ENCODE measurements at regions not wholly inside any gene's neighbourhood (a gene's known extent, or its start where the extent isn't known, plus 50 kb on each side); places are given as distances from the start of the nearest gene placed in this dataset.

DNA sequence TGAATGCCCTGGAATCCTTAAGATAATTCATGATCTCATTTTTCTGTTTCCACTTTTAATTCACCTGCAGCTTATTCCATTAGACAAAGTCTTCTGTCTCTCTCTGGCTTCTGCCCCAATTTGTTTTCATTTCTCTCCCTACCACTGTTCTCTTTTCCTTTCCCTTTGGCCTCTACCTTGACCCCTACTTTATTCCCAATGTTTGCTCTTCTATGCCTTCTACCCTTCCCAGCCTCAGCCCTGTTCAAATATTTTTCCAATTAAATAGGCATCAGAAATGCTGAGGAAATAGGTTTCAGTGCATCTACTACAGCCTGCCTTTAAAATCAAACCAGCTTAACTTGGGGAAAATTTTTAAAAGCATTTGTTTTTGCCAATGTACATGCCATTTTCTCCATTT, 443.7 kb upstream of the CWC22 start:
- Mint-ChIP-seq H3K4me1 (ENCODE audit: low read depth, unreplicated experiment) (no peaks in the 10 kb centered on the region), H3K36me3 (ENCODE audit: low read depth, unreplicated experiment) (no peaks in the 10 kb centered on the region), H3K27ac (ENCODE audit: unreplicated experiment) (no peak overlapping the region), H3K9me3 (ENCODE audit: unreplicated experiment) (no peaks in the 10 kb centered on the region), H3K4me3 (ENCODE audit: unreplicated experiment) (no peak overlapping the region), H3K27me3 (ENCODE audit: low read depth, unreplicated experiment) (no peaks in the 10 kb centered on the region)
- Histone ChIP-seq H3K9ac (ENCODE audit: low read length) (no peak overlapping the region), H3K36me3 (ENCODE audit: insufficient read depth, low read length) (no peaks in the 10 kb centered on the region), H3K27ac (ENCODE audit: low read depth, low read length) (no peak overlapping the region), H3K4me3 (ENCODE audit: insufficient read depth, low read depth, low read length) (no peak overlapping the region), H3K4me1 (ENCODE audit: insufficient read depth, low read length) (no peaks in the 10 kb centered on the region), H3K4me2 (ENCODE audit: low read length) (no peak overlapping the region), H4K20me1 (ENCODE audit: insufficient read depth, low read length) (no peaks in the 10 kb centered on the region), H2AFZ (ENCODE audit: low read depth, low read length) (no peak overlapping the region), H3K9me3 (ENCODE audit: insufficient read depth, low read depth, low read length) (no peaks in the 10 kb centered on the region), H3K27me3 (ENCODE audit: insufficient read depth, low read length) (no peaks in the 10 kb centered on the region), H3K79me2 (ENCODE audit: insufficient read depth, low read length) (no peaks in the 10 kb centered on the region)
- DNase-seq (ENCODE audit: low read depth) (no peak), FAIRE-seq (no peak)
- TF ChIP-seq, protein P1, sequence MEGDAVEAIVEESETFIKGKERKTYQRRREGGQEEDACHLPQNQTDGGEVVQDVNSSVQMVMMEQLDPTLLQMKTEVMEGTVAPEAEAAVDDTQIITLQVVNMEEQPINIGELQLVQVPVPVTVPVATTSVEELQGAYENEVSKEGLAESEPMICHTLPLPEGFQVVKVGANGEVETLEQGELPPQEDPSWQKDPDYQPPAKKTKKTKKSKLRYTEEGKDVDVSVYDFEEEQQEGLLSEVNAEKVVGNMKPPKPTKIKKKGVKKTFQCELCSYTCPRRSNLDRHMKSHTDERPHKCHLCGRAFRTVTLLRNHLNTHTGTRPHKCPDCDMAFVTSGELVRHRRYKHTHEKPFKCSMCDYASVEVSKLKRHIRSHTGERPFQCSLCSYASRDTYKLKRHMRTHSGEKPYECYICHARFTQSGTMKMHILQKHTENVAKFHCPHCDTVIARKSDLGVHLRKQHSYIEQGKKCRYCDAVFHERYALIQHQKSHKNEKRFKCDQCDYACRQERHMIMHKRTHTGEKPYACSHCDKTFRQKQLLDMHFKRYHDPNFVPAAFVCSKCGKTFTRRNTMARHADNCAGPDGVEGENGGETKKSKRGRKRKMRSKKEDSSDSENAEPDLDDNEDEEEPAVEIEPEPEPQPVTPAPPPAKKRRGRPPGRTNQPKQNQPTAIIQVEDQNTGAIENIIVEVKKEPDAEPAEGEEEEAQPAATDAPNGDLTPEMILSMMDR (IDR thresholded peaks at IDR 0.05; ENCODE audit: insufficient read depth, low read depth, low read length), result no peak
- no peak for TF ChIP-seq EZH2 (IDR thresholded peaks at IDR 0.05; ENCODE audit: insufficient read depth, low read length)

DNA sequence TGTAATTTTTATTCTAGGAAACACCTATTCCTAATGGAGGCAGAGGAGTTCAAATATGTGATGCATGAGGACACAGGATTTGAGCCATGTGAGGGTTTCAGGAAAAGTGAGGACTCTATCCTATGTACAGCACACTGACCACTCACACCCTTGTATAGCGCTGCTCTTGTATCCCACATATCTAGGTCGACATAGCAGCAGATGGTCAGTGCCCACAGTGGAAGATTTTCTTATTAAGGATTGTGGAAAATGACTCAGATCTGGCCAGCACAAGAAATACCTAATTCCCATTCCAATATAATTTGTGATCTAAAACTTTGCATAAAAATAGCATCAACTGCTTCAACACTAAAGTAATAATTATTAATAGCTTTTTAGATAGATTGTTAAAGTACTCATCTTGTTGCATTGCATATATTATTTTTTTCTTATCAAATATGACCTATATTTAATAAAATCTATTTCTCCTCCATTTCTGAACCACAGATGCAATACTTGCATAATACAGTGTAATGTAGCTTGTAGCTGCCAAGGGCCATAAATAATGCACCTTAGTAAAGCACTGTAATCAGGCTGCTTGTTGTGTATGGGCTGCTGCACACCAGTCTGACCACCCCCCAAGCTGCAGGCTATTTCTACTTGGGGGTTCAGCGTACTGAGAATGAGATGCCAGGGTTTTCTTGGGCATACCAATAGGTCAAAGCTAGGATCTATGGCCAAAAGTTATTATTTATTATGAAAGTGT, 442.2 kb upstream of the CWC22 start:
- peak; percentile 3 for DNase-seq (ENCODE audit: low read depth)
- Histone ChIP-seq H4K20me1 (ENCODE audit: insufficient read depth, low read length) (no peaks in the 10 kb centered on the region), H3K4me2 (ENCODE audit: low read length) (no peak overlapping the region), H2AFZ (ENCODE audit: low read depth, low read length) (no peak overlapping the region), H3K79me2 (ENCODE audit: insufficient read depth, low read length) (no peaks in the 10 kb centered on the region), H3K9ac (ENCODE audit: low read length) (no peak overlapping the region), H3K27ac (ENCODE audit: low read depth, low read length) (no peak overlapping the region), H3K27me3 (ENCODE audit: insufficient read depth, low read length) (no peaks in the 10 kb centered on the region), H3K9me3 (ENCODE audit: insufficient read depth, low read depth, low read length) (no peaks in the 10 kb centered on the region), H3K4me3 (ENCODE audit: insufficient read depth, low read depth, low read length) (no peak overlapping the region), H3K36me3 (ENCODE audit: insufficient read depth, low read length) (no peaks in the 10 kb centered on the region), H3K4me1 (ENCODE audit: insufficient read depth, low read length) (no peaks in the 10 kb centered on the region)
- TF ChIP-seq EZH2 (IDR thresholded peaks at IDR 0.05; ENCODE audit: insufficient read depth, low read length), result no peak
- TF ChIP-seq, protein P1 (IDR thresholded peaks at IDR 0.05; ENCODE audit: insufficient read depth, low read depth, low read length), result no peak
- Mint-ChIP-seq H3K27ac (ENCODE audit: unreplicated experiment) (no peak overlapping the region), H3K36me3 (ENCODE audit: low read depth, unreplicated experiment) (no peaks in the 10 kb centered on the region), H3K9me3 (ENCODE audit: unreplicated experiment) (no peaks in the 10 kb centered on the region), H3K27me3 (ENCODE audit: low read depth, unreplicated experiment) (no peaks in the 10 kb centered on the region), H3K4me1 (ENCODE audit: low read depth, unreplicated experiment) (no peaks in the 10 kb centered on the region), H3K4me3 (ENCODE audit: unreplicated experiment) (no peak overlapping the region)
- FAIRE-seq, result no peak

DNA sequence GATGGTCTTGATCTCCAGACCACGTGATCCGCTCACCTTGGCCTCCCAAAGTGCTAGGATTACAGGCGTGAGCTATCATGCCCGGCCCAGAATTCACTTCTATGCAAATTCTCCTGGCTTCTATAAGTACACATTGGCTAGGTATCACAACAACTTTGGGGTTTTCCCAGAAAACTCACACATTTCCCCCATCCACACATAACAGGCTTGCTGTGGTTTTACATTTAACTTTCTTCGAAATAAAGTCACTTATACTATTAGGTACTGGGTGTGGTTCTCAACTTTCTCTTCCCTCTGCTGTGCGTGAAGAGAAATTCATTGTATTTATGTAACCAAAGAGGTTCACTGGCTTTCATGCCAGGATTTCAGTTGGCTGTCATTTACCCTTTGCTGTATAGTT, 439.4 kb upstream of the CWC22 start:
- TF ChIP-seq EZH2 (IDR thresholded peaks at IDR 0.05; ENCODE audit: insufficient read depth, low read length), result no peak
- TF ChIP-seq, protein P1 (IDR thresholded peaks at IDR 0.05; ENCODE audit: insufficient read depth, low read depth, low read length), result no peak
- no peak overlapping the region for H3K4me2 ChIP-seq (ENCODE audit: low read length)
- no peak overlapping the region for H3K27ac ChIP-seq (ENCODE audit: low read depth, low read length)
- H3K27me3 ChIP-seq (ENCODE audit: insufficient read depth, low read length), result no peaks in the 10 kb centered on the region
- H3K4me1 Mint-ChIP-seq (ENCODE audit: low read depth, unreplicated experiment), result no peaks in the 10 kb centered on the region
- H3K9me3 ChIP-seq (ENCODE audit: insufficient read depth, low read depth, low read length), result no peaks in the 10 kb centered on the region
- no peaks in the 10 kb centered on the region for H3K36me3 ChIP-seq (ENCODE audit: insufficient read depth, low read length)
- no peak overlapping the region for H3K27ac Mint-ChIP-seq (ENCODE audit: unreplicated experiment)
- H4K20me1 ChIP-seq (ENCODE audit: insufficient read depth, low read length), result no peaks in the 10 kb centered on the region
- H3K4me3 ChIP-seq (ENCODE audit: insufficient read depth, low read depth, low read length), result no peak overlapping the region
- no peaks in the 10 kb centered on the region for H3K27me3 Mint-ChIP-seq (ENCODE audit: low read depth, unreplicated experiment)
- FAIRE-seq, result no peak
- no peaks in the 10 kb centered on the region for H3K4me1 ChIP-seq (ENCODE audit: insufficient read depth, low read length)
- no peak overlapping the region for H3K4me3 Mint-ChIP-seq (ENCODE audit: unreplicated experiment)
- peaks cover 7% of the 10 kb centered on the region for H3K9me3 Mint-ChIP-seq (ENCODE audit: unreplicated experiment)
- H2AFZ ChIP-seq (ENCODE audit: low read depth, low read length), result no peak overlapping the region
- no peaks in the 10 kb centered on the region for H3K36me3 Mint-ChIP-seq (ENCODE audit: low read depth, unreplicated experiment)
- no peaks in the 10 kb centered on the region for H3K79me2 ChIP-seq (ENCODE audit: insufficient read depth, low read length)
- no peak for DNase-seq (ENCODE audit: low read depth)
- no peak overlapping the region for H3K9ac ChIP-seq (ENCODE audit: low read length)

Data from astrocyte (in vitro differentiated cells and primary cell).